ENCODE measurements at regions not wholly inside any gene's neighbourhood (a gene's known extent, or its start where the extent isn't known, plus 50 kb on each side); places are given as distances from the start of the nearest gene placed in this dataset.

DNA sequence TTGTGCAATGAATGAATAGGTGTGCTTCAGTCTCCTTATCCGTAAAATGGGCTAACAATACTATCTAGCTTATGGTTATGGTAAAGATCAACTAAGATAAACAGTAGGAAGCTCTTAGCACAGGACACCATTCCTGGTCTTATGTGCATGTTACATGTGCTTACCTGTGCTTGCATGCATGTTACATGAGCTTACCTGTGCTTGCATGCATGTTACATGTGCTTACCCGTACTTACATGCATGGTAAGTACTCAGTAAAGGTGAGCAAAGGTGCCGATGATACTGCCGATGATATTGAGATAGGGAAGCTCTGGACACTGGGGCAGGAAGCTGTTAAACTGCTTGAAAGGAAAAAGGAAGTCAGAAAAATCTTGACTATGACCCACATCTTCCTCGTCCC is 211.0 kb upstream of the USP24 start:
- DNase-seq (ENCODE audit: low spot score) = no peak
- TF ChIP-seq, protein P1, sequence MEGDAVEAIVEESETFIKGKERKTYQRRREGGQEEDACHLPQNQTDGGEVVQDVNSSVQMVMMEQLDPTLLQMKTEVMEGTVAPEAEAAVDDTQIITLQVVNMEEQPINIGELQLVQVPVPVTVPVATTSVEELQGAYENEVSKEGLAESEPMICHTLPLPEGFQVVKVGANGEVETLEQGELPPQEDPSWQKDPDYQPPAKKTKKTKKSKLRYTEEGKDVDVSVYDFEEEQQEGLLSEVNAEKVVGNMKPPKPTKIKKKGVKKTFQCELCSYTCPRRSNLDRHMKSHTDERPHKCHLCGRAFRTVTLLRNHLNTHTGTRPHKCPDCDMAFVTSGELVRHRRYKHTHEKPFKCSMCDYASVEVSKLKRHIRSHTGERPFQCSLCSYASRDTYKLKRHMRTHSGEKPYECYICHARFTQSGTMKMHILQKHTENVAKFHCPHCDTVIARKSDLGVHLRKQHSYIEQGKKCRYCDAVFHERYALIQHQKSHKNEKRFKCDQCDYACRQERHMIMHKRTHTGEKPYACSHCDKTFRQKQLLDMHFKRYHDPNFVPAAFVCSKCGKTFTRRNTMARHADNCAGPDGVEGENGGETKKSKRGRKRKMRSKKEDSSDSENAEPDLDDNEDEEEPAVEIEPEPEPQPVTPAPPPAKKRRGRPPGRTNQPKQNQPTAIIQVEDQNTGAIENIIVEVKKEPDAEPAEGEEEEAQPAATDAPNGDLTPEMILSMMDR (IDR thresholded peaks at IDR 0.05; ENCODE audit: extremely low read depth, insufficient read depth, missing control alignments) = no peak
- in situ Hi-C loops (cut with MboI; ENCODE audit: low pct_unique_long_range_greater_than_20kb, low sequenced_read_pairs, unreplicated experiment) = no loop called here

DNA sequence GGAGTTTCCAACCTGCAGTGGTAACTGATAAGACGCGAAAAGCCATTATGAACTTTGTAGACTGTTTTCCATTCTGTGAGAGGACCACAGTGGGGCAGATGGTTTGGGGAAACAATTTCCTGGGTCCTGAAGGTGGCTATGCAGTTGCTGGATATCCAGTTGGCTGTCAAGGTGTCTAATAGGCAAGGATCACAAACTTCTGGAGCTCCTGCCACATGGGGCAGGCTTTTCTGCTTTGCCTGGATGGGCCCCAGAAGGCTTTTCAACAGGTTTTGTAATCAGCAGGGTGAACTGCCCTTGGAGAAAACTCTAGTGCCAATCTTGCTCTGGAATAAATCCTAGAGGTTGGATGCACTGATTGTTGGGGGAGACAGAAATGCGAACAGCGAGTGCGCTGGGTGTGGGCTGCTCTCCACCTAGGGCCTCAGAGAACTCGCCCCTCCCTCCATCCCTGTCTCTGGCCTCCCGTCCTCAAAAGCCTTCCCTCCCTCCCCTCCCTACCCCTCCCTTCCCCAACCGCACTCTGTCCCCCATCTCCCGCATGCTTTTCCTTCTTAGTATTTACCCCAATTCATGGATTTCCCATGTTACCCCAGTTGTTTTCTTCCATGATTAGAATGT is 210.3 kb upstream of the USP24 start:
- TF ChIP-seq, protein P1 (IDR thresholded peaks at IDR 0.05; ENCODE audit: extremely low read depth, insufficient read depth, missing control alignments) = no peak
- no peak for DNase-seq (ENCODE audit: low spot score)
- in situ Hi-C loops (cut with MboI; ENCODE audit: low pct_unique_long_range_greater_than_20kb, low sequenced_read_pairs, unreplicated experiment) = no loop called here

DNA sequence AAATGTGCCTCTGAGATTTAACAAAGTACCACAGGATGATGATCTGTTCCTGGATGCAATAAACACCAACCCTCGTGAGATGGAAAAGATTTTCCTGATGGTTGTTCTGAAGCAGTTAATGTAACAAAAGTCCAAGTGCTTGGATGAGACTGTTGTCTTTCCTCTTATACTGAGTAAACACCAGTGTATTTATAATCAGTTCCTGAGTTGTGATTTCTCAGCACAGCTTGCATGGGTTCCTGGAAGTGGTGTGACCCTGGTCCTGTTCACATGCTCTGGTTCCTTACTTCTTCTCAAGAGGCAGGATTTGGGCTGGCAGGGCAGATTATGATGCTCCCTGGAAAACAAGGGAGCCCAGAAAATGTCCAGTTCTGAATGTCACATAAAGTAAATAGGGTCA is 208.2 kb upstream of the USP24 start:
- in situ Hi-C loops (cut with MboI; ENCODE audit: low pct_unique_long_range_greater_than_20kb, low sequenced_read_pairs, unreplicated experiment) = no loop called here
- DNase-seq (ENCODE audit: low spot score) = no peak
- TF ChIP-seq, protein P1 (IDR thresholded peaks at IDR 0.05; ENCODE audit: extremely low read depth, insufficient read depth, missing control alignments) = no peak

GRCh38 chr1:55420929-55421716 is 206.0 kb upstream of the USP24 start:
- no peak for DNase-seq (ENCODE audit: low spot score)
- in situ Hi-C loops (cut with MboI; ENCODE audit: low pct_unique_long_range_greater_than_20kb, low sequenced_read_pairs, unreplicated experiment) = no loop called here
- TF ChIP-seq, protein P1 (IDR thresholded peaks at IDR 0.05; ENCODE audit: extremely low read depth, insufficient read depth, missing control alignments) = no peak

- TF ChIP-seq, protein P1 (IDR thresholded peaks at IDR 0.05; ENCODE audit: extremely low read depth, insufficient read depth, missing control alignments) = no peak
- in situ Hi-C loops (cut with MboI; ENCODE audit: low pct_unique_long_range_greater_than_20kb, low sequenced_read_pairs, unreplicated experiment) = no loop called here
- DNase-seq (ENCODE audit: low spot score) = no peak
Observed at GRCh38 chr1:55420026-55420425, 204.9 kb upstream of the USP24 start.

- no peak for DNase-seq (ENCODE audit: low spot score)
- in situ Hi-C loops (cut with MboI; ENCODE audit: low pct_unique_long_range_greater_than_20kb, low sequenced_read_pairs, unreplicated experiment) = no loop called here
- TF ChIP-seq, protein P1 (IDR thresholded peaks at IDR 0.05; ENCODE audit: extremely low read depth, insufficient read depth, missing control alignments) = no peak
Observed at GRCh38 chr1:55418208-55419000, 203.2 kb upstream of the USP24 start.
